IMR-90 (cell line): ENCODE measurements at regions not wholly inside any gene's neighbourhood (a gene's known extent, or its start where the extent isn't known, plus 50 kb on each side); places are given as distances from the start of the nearest gene placed in this dataset.

Source experiments
- ATAC-seq: fragments of 200-7000 bp; cut with Tn5 transposase; 2 replicates; pipeline ENCODE4 v1.9.1; 2020; ENCODE audit warnings: low read depth, mild to moderate bottlenecking, moderate library complexity
- BruUV-seq: library from RNA; stranded (reverse); fragments of 400-500 nt; replicated peaks from 2 replicates; lab custom pipeline; 2021; lab: Mats Ljungman, UMichigan
- CTCF ChIA-PET: fragments of 300-600 bp; formaldehyde crosslinking; extraction: SDS; loops from one replicate; lab custom pipeline; 2021; ENCODE audit warnings: antibody characterized with exemption; lab: Yijun Ruan, JAX
- POLR2A ChIA-PET: fragments of 300-600 bp; sonication (Branson Sonifier 250); formaldehyde crosslinking; loops from one replicate; lab custom pipeline; 2022; ENCODE audit warnings: antibody characterized with exemption; ENCODE audit not compliant: unreplicated experiment; lab: Charles Lee
- DNase-seq: peaks from one replicate; pipeline ENCODE4 v3.0.0; 2013
- H2AFZ ChIP-seq: replicated peaks from 2 replicates; pipeline ENCODE3; 2013; ENCODE audit warnings: low read length, mild to moderate bottlenecking; ENCODE audit not compliant: poor library complexity
- H2AK5ac ChIP-seq: 2 replicates; pipeline ENCODE4 v1.6.1; 2013; ENCODE audit warnings: low read depth, low read length, inconsistent platforms
- H2AK9ac ChIP-seq: replicated peaks from 2 replicates; pipeline ENCODE3; 2013; ENCODE audit warnings: mild to moderate bottlenecking, low read depth, low read length, moderate library complexity; ENCODE audit not compliant: poor library complexity
- H2BK120ac ChIP-seq: 2 replicates; pipeline ENCODE4 v1.6.1; 2013; ENCODE audit warnings: low read depth, low read length, inconsistent platforms
- H2BK15ac ChIP-seq: 3 replicates; pipeline ENCODE4 v1.6.1; 2013; ENCODE audit warnings: low read depth, low read length, inconsistent platforms
- H2BK20ac ChIP-seq: 2 replicates; pipeline ENCODE4 v1.6.1; 2013; ENCODE audit warnings: low read depth, mild to moderate bottlenecking, inconsistent platforms, low read length, moderate library complexity
- H2BK5ac ChIP-seq: 2 replicates; pipeline ENCODE4 v1.6.1; 2013; ENCODE audit warnings: mild to moderate bottlenecking, low read depth, low read length, inconsistent platforms; ENCODE audit not compliant: poor library complexity, severe bottlenecking
- H3K14ac ChIP-seq: replicated peaks from 2 replicates; pipeline ENCODE4 v1.6.1; 2013; ENCODE audit warnings: low read depth, low read length, inconsistent platforms
- H3K18ac ChIP-seq: 2 replicates; pipeline ENCODE4 v1.6.1; 2013; ENCODE audit warnings: low read depth, low read length, control low read depth
- H3K23ac ChIP-seq: 2 replicates; pipeline ENCODE4 v1.6.1; 2013; ENCODE audit warnings: low read depth, low read length, inconsistent platforms
- H3K27ac ChIP-seq: 2 replicates; pipeline ENCODE4 v1.5.1; 2013; ENCODE audit warnings: mild to moderate bottlenecking, control low read depth, low read length; ENCODE audit not compliant: insufficient read depth
- H3K27me3 ChIP-seq: 2 replicates; pipeline ENCODE4 v1.6.1; 2013; ENCODE audit warnings: low read length; ENCODE audit not compliant: control insufficient read depth, insufficient read depth
- H3K36me3 ChIP-seq: 2 replicates; pipeline ENCODE4 v1.6.1; 2013; ENCODE audit warnings: low read length, mixed read lengths; ENCODE audit not compliant: control insufficient read depth, insufficient read depth
- H3K4ac ChIP-seq: 2 replicates; pipeline ENCODE4 v1.6.1; 2013; ENCODE audit warnings: low read depth, low read length, inconsistent platforms
- H3K4me1 ChIP-seq: 2 replicates; pipeline ENCODE4 v1.6.1; 2013; ENCODE audit warnings: low read length, mixed read lengths; ENCODE audit not compliant: control insufficient read depth, insufficient read depth
- H3K4me2 ChIP-seq: 2 replicates; pipeline ENCODE4 v1.6.1; 2013; ENCODE audit warnings: low read depth, mild to moderate bottlenecking, control low read depth, low read length, moderate library complexity
- H3K4me3 ChIP-seq: 2 replicates; pipeline ENCODE4 v1.5.1; 2013; ENCODE audit warnings: low read depth, mild to moderate bottlenecking, control low read depth, low read length, moderate library complexity; ENCODE audit not compliant: insufficient read depth
- H3K56ac ChIP-seq: 2 replicates; pipeline ENCODE4 v1.6.1; 2013; ENCODE audit warnings: low read length, inconsistent platforms; ENCODE audit not compliant: insufficient read depth; ENCODE audit errors: extremely low read depth
- H3K79me1 ChIP-seq, 2 experiments: 2 replicates each; pipeline ENCODE4 v1.6.1; 2013; ENCODE audit warnings: low read length in 2 of 2, inconsistent platforms in 1 of 2, low read depth in 1 of 2
- H3K9ac ChIP-seq: 2 replicates; pipeline ENCODE4 v1.6.1; 2013; ENCODE audit warnings: low read depth, low read length, control low read depth
- H3K9me1 ChIP-seq: 2 replicates; pipeline ENCODE4 v1.6.1; 2013; ENCODE audit warnings: low read length, inconsistent platforms; ENCODE audit not compliant: insufficient read depth
- H3K9me3 ChIP-seq: 2 replicates; pipeline ENCODE4 v1.6.1; 2013; ENCODE audit warnings: low read length; ENCODE audit not compliant: control insufficient read depth, insufficient read depth
- H4K20me1 ChIP-seq: 2 replicates; pipeline ENCODE4 v1.6.1; 2013; ENCODE audit warnings: low read length, inconsistent platforms; ENCODE audit not compliant: insufficient read depth
- H4K5ac ChIP-seq: 2 replicates; pipeline ENCODE4 v1.6.1; 2013; ENCODE audit warnings: mild to moderate bottlenecking, low read depth, low read length, control low read depth
- H4K8ac ChIP-seq, 2 experiments: 2 replicates each; pipeline ENCODE4 v1.6.1; 2013; ENCODE audit warnings: low read depth in 2 of 2, low read length in 2 of 2, control low read depth in 1 of 2, inconsistent platforms in 1 of 2
- H4K91ac ChIP-seq: 2 replicates; pipeline ENCODE4 v1.6.1; 2013; ENCODE audit warnings: low read depth, low read length, inconsistent platforms; ENCODE audit not compliant: insufficient read depth
- BHLHE40 ChIP-seq: fragments of 150-350 bp; IDR thresholded peaks from 2 replicates; pipeline ENCODE4 v1.6.1; 2016; ENCODE audit warnings: mild to moderate bottlenecking, low read depth, low read length
- CEBPB ChIP-seq: IDR thresholded peaks from 2 replicates; pipeline ENCODE4 v1.6.1; 2012; ENCODE audit warnings: low read depth, low read length, improper control_type of control experiment
- ELK1 ChIP-seq: fragments of 150-350 bp; IDR thresholded peaks from 2 replicates; pipeline ENCODE4 v1.6.1; 2016; ENCODE audit warnings: low read depth, mild to moderate bottlenecking, low read length, moderate library complexity, borderline replicate concordance
- NFE2L2 ChIP-seq: fragments of 150-350 bp; IDR thresholded peaks from 2 replicates; pipeline ENCODE4 v1.6.1; 2016; ENCODE audit warnings: low read depth, mild to moderate bottlenecking, low read length
- POLR2A ChIP-seq: IDR thresholded peaks from 2 replicates; pipeline ENCODE4 v1.6.1; 2012; ENCODE audit warnings: mild to moderate bottlenecking, low read depth, low read length
- USF2 ChIP-seq: fragments of 150-350 bp; IDR thresholded peaks from 2 replicates; pipeline ENCODE4 v1.6.1; 2017; ENCODE audit warnings: mild to moderate bottlenecking, antibody characterized with exemption, low read length, low read depth
- WGBS, 2 experiments: methylation state at CpG; one replicate each; pipeline versions ENCODE4 v1.1.5 to v1.1.7; 2013; ENCODE audit warnings: missing lambda C conversion rate in 2 of 2; ENCODE audit not compliant: insufficient read length in 1 of 2; ENCODE audit errors: extremely low coverage in 2 of 2; 5-methylcytosine and 5-hydroxymethylcytosine counted together
- dilution Hi-C: fragments of 300-500 bp; cut with HindIII; formaldehyde crosslinking; loops from one replicate; pipeline ENCODE4 v1.14.3; 2018; ENCODE audit warnings: low sequenced_read_pairs; ENCODE audit not compliant: unreplicated experiment
- in situ Hi-C: fragments of 300-500 bp; cut with MboI; formaldehyde crosslinking; loops from 3 replicates; pipeline ENCODE4 v1.14.3; 2019; ENCODE audit warnings: low sequenced_read_pairs, inconsistent platforms, mixed read lengths
- intact Hi-C: fragments of 100-400 bp; cut with micrococcal nuclease; formaldehyde crosslinking; loops from 2 replicates; pipeline ENCODE4 v1.10.0; 2022

GRCh38 chr9:26165426-26165825 is 487.2 kb upstream of the TUSC1 start:
- DNase-seq: no peak
- H3K27ac ChIP-seq: no peak overlapping the region
- intact Hi-C loops: loop anchor here (10.0 kb wide), 3 partner anchors 99 to 201 kb away; no protein-coding TSS in a partner anchor

More at GRCh38 chr9:26165426-26165825, 487.2 kb upstream of the TUSC1 start:
- BruUV-seq: no TSS peak
- Histone ChIP-seq H3K36me3 (no peaks in the 10 kb centered on the region), H3K9me3 (no peaks in the 10 kb centered on the region), H3K18ac (no peak overlapping the region), H2BK120ac (no peak overlapping the region; the same call in 1 of the 2 replicates), H4K91ac (no peak overlapping the region), H2BK5ac (no peak overlapping the region), H4K5ac (no peak overlapping the region), H3K4me1 (peaks cover 5% of the 10 kb centered on the region), H3K23ac (no peak overlapping the region), H3K14ac (no peak overlapping the region), H3K27me3 (no peaks in the 10 kb centered on the region), H3K56ac (no peak overlapping the region), H3K4me3 (no peak overlapping the region), H3K4ac (no peak overlapping the region), H2AK9ac (no peak overlapping the region), H3K9ac (no peak overlapping the region), H4K20me1 (no peaks in the 10 kb centered on the region), H4K8ac (no peak overlapping the region), H3K79me1 (no peaks in the 10 kb centered on the region), H2BK20ac (no peak overlapping the region), H2AK5ac (no peak overlapping the region), H3K9me1 (no peaks in the 10 kb centered on the region), H3K4me2 (no peak overlapping the region), H2BK15ac (no peak overlapping the region; the same call in 2 of the 3 replicates), H2AFZ (no peak overlapping the region)
- in situ Hi-C loops: no loop called here
- ChIA-PET CTCF (no interaction called here), POLR2A (no interaction called here)
- dilution Hi-C loops: no loop called here
- no CpG with 5 or more reads among the region's 3 CpGs for WGBS, 2 experiments
- TF ChIP-seq NFE2L2 (no peak), CEBPB (no peak), POLR2A (no peak), BHLHE40 (no peak), ELK1 (no peak), USF2 (no peak)
- ATAC-seq: no peak
